Left kidney (tissue), 1 donor: ENCODE measurements at regions not wholly inside any gene's neighbourhood (a gene's known extent, or its start where the extent isn't known, plus 50 kb on each side); places are given as distances from the start of the nearest gene placed in this dataset.
"Not testable (repeated sequence)": the region's sequence is repeated elsewhere in the genome, so short reads cannot be mapped to it uniquely, and the experiment has no call there.

Experiments used
- DNase-seq: peaks from one replicate; pipeline ENCODE4 v3.0.0-alpha.2; 2013

DNA sequence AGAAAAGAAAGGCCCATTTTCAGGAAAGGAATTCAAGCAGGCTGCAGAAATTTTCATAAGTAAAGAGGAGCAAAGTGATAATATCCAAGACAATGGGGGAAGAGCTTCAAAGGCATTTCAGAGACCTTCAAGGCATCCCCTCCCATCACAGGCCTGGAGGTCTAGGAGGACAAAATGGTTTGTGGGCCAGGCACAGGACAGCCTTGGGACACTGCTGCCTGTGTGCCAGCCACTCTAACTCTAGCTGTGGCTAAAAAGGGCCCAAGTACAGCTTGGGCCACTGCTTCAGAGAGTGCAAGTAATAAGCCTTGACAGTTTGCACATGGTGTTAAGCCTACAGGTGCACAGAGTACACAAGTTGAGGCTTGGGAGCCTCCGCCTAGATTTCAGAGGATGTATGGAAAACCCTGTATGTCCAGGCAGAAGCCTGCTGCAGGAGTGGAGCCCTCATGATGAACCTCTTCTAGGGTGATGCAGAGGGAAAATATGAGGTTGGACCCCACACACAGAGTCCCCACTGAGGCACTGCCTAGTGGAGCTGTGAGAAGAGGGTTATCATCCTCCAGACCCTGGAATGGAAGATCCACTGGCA is 51.8 kb upstream of the ZSWIM5 start:
- no peak for DNase-seq

DNA sequence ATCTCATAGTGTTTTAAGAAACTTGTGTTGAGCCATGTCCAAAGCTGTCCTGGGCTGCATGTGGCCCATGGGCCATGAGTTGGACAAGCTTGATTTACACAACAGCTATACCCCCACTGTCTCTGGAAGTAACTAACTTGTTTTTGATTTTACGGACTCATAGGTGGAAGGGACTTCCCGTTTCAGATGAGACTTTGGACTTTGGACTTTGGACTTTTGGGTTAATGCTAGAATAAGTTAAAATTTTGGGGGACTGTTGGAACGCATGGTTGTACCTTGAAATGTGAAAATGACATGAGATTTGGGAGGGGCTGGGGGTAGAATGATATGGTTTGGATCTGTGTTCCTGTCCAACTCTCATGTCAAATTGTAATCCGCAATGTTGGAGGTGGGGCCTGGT is 52.6 kb upstream of the ZSWIM5 start:
- no peak for DNase-seq

DNA sequence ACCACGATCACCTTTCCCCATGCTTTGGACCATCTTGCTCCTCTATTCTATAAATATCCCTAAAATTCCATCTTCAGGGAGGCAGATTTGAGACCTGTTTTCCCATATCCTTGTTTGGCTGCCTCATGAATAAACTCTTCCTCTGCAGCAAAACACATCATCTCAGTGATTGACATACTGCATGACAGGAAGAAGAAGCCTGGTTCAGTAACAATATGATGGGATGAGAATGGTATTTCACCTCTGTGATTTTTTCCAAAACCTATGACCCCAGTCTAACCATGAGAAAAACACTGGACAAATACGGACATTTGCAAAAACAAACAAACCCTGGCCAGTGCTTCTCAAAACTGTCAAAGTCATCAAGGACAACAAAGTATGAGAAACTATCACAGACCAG is 53.8 kb upstream of the ZSWIM5 start:
- no peak for DNase-seq

- DNase-seq, result no peak
These were observed 56.7 kb upstream of the ZSWIM5 start for GRCh38 chr1:45263132-45263531.

- no peak for DNase-seq
These were observed 58.8 kb upstream of the ZSWIM5 start for GRCh38 chr1:45265244-45265643.

- DNase-seq, result peak; percentile 53
These were observed 59.9 kb upstream of the ZSWIM5 start for GRCh38 chr1:45266151-45266801.

DNA sequence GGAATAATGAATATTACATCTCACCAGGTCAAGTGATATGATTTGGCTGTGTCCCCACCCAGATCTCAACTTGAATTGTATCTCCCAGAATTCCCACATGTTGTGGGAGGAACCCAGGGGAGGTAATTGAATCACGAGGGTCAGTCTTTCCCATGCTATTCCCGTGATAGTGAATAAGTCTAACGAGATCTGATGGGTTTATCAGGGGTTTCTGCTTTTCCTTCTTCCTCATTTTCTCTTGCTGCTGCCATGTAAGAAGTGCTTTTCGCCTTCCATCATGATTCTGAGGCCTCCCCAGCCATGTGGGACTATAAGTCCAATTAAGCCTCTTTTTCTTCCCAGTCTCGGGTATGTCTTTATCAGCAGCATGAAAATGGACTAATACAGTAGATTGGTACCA is 58.4 kb upstream of the HPDL start:
- DNase-seq, result not testable (repeated sequence)

DNA sequence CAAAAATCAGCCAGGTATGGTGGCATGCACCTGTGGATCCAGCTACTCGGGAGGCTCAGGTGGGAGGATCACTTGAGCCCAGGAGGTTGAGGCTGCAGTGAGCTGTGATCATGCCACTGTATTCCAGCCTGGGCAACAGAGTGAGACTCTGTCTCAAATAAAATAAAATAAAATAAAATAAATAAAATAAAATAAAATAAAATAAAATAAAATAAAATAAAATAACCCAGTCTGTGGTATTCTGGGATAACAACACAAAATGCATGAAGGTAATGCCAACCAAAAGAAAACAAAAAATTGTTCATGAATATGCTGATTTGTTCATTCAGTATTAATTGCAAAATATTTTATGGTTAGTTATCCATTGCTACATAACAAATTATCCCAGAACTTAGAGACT is 54.4 kb upstream of the HPDL start:
- DNase-seq, result not testable (repeated sequence)

- no peak for DNase-seq
These were observed 53.8 kb upstream of the HPDL start for GRCh38 chr1:45272913-45273371.

DNA sequence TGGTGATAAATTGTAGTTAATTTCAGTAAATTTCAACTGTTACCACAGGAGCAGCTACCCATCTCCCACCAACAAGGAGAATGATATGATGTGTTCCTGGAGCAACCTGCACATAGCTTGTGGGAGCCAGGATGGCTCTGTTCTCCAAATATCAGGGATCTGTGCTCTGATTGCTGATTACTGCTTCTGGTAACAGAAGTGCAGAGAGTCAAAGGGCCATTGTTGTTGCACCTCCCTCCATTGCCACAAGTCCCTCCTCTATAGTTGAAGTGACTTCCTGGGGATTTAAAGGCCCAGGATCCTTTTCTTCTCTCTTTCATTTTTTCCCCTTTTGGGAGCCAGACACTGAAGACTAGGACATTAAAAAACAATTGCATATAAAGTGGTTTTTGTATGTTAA is 51.6 kb upstream of the HPDL start:
- DNase-seq, result no peak
